ENCODE measurements at regions not wholly inside any gene's neighbourhood (a gene's known extent, or its start where the extent isn't known, plus 50 kb on each side); places are given as distances from the start of the nearest gene placed in this dataset.
"Not testable (repeated sequence)": the region's sequence is repeated elsewhere in the genome, so short reads cannot be mapped to it uniquely, and the experiment has no call there.

- no peak for DNase-seq (ENCODE audit: low read depth)
Observed at GRCh38 chr5:126677121-126677520, 76.4 kb downstream of the PHAX start.

GRCh38 chr5:126680191-126680817 is 79.6 kb downstream of the PHAX start:
- DNase-seq (ENCODE audit: low read depth), result peak; percentile 65

GRCh38 chr5:126681314-126681713 is 80.6 kb downstream of the PHAX start:
- not testable (repeated sequence) for DNase-seq (ENCODE audit: low read depth)

GRCh38 chr5:126681970-126682369 is 81.2 kb downstream of the PHAX start:
- DNase-seq (ENCODE audit: low read depth), result no peak

GRCh38 chr5:126682856-126683255 is 82.1 kb downstream of the PHAX start:
- DNase-seq (ENCODE audit: low read depth), result no peak

- no peak for DNase-seq (ENCODE audit: low read depth)
Observed at GRCh38 chr5:126683912-126684311, 83.2 kb downstream of the PHAX start.

- not testable (repeated sequence) for DNase-seq (ENCODE audit: low read depth)
Observed at GRCh38 chr5:126684656-126685442, 84.1 kb downstream of the PHAX start.

GRCh38 chr5:126686451-126687126 is 85.8 kb downstream of the PHAX start:
- no peak for DNase-seq (ENCODE audit: low read depth)

GRCh38 chr5:126692971-126693370 is 84.0 kb upstream of the LMNB1 start:
- DNase-seq (ENCODE audit: low read depth), result no peak

GRCh38 chr5:126693806-126694205 is 83.1 kb upstream of the LMNB1 start:
- DNase-seq (ENCODE audit: low read depth), result no peak

- no peak for DNase-seq (ENCODE audit: low read depth)
Observed at GRCh38 chr5:126694403-126694802, 82.5 kb upstream of the LMNB1 start.

GRCh38 chr5:126695091-126695490 is 81.8 kb upstream of the LMNB1 start:
- DNase-seq (ENCODE audit: low read depth), result no peak

- no peak for DNase-seq (ENCODE audit: low read depth)
Observed at GRCh38 chr5:126707080-126707479, 69.9 kb upstream of the LMNB1 start.

GRCh38 chr5:126715765-126716164 is 61.2 kb upstream of the LMNB1 start:
- no peak for DNase-seq (ENCODE audit: low read depth)

GRCh38 chr5:126716861-126717260 is 60.1 kb upstream of the LMNB1 start:
- DNase-seq (ENCODE audit: low read depth), result no peak

- no peak for DNase-seq (ENCODE audit: low read depth)
Observed at GRCh38 chr5:126718236-126718868, 58.6 kb upstream of the LMNB1 start.

- no peak for DNase-seq (ENCODE audit: low read depth)
Observed at GRCh38 chr5:126720369-126720768, 56.6 kb upstream of the LMNB1 start.

GRCh38 chr5:126723643-126724042 is 53.3 kb upstream of the LMNB1 start:
- no peak for DNase-seq (ENCODE audit: low read depth)

Data from Daoy (cell line).